Endothelial cell of umbilical vein (primary cell): ENCODE measurements at regions not wholly inside any gene's neighbourhood (a gene's known extent, or its start where the extent isn't known, plus 50 kb on each side); places are given as distances from the start of the nearest gene placed in this dataset.

Experiments used
- BruUV-seq: library from RNA; stranded (reverse); fragments of 400-500 nt; replicated peaks from 2 replicates; lab custom pipeline; 2021; lab: Mats Ljungman, UMichigan
- CTCF ChIA-PET: fragments of 300-600, 350-600 bp; sonication (Branson Sonifier 250); formaldehyde crosslinking; loops from one replicate; lab custom pipeline; 2021; ENCODE audit warnings: antibody characterized with exemption, inconsistent platforms; lab: Charles Lee
- POLR2A ChIA-PET: fragments of 300-600, 350-600 bp; sonication (Branson Sonifier 250); formaldehyde crosslinking; loops from one replicate; lab custom pipeline; 2021; ENCODE audit warnings: antibody characterized with exemption, inconsistent platforms; lab: Charles Lee
- DNase-seq: peaks from one replicate; pipeline ENCODE4 v3.0.0-alpha.2; 2011; ENCODE audit warnings: low read depth, low spot score
- FAIRE-seq: peaks from 2 replicates; lab custom pipeline; 2011; peaks lifted over from hg19 to GRCh38; lab: Jason Lieb, UNC
- H2AFZ ChIP-seq: 2 replicates; pipeline ENCODE4 v1.6.0; 2012; ENCODE audit warnings: low read depth, low read length, control low read depth, inconsistent platforms
- H3K27ac ChIP-seq: 2 replicates; pipeline ENCODE4 v1.5.1; 2011; ENCODE audit warnings: low read depth, mild to moderate bottlenecking, control low read depth, low read length, moderate library complexity; ENCODE audit not compliant: insufficient read depth
- H3K27me3 ChIP-seq, 2 experiments: 2 replicates each; pipeline versions ENCODE4 v1.6.0 to v1.6.1; 2011; ENCODE audit warnings: low read length in 2 of 2, mixed read lengths in 1 of 2; ENCODE audit not compliant: control insufficient read depth in 2 of 2, insufficient read depth in 2 of 2
- H3K36me3 ChIP-seq, 2 experiments: 2 replicates in 1 of 2; 3 replicates in 1 of 2; pipeline ENCODE4 v1.5.1; 2011; ENCODE audit warnings: low read length in 2 of 2, mild to moderate bottlenecking in 1 of 2, moderate library complexity in 1 of 2; ENCODE audit not compliant: control insufficient read depth in 2 of 2, insufficient read depth in 2 of 2; ENCODE audit errors: extremely low read depth in 1 of 2
- H3K4me1 ChIP-seq: 3 replicates; pipeline ENCODE4 v1.5.1; 2011; ENCODE audit warnings: mild to moderate bottlenecking, low read length; ENCODE audit not compliant: control insufficient read depth, insufficient read depth; ENCODE audit errors: extremely low read depth
- H3K4me2 ChIP-seq: 2 replicates; pipeline ENCODE4 v1.6.1; 2011; ENCODE audit warnings: low read length, control low read depth, mixed read lengths; ENCODE audit not compliant: insufficient read depth
- H3K4me3 ChIP-seq, 3 experiments: fragments of 200-600 bp in 1 of 3; sonication (generic), shearing (Covaris generic) in 1 of 3; replicated peaks in 1 of 3; 2 replicates each; pipeline ENCODE4 v1.5.1; 2011 to 2016; ENCODE audit warnings: control low read depth in 3 of 3, low read length in 3 of 3, mild to moderate bottlenecking in 2 of 3, inconsistent platforms in 1 of 3, low read depth in 1 of 3, moderate library complexity in 1 of 3; ENCODE audit not compliant: insufficient read depth in 1 of 3
- H3K79me2 ChIP-seq: 2 replicates; pipeline ENCODE4 v1.6.0; 2012; ENCODE audit warnings: low read length, inconsistent platforms; ENCODE audit not compliant: control insufficient read depth, insufficient read depth
- H3K9ac ChIP-seq: replicated peaks from 2 replicates; pipeline ENCODE3; 2011; ENCODE audit warnings: low read length, control low read depth; ENCODE audit not compliant: insufficient read depth; ENCODE audit errors: extremely low read depth
- H3K9me1 ChIP-seq: replicated peaks from 3 replicates; pipeline ENCODE4 v1.6.0; 2011; ENCODE audit warnings: mild to moderate bottlenecking, low read length; ENCODE audit not compliant: control insufficient read depth, insufficient read depth; ENCODE audit errors: extremely low read depth
- H3K9me3 ChIP-seq: replicated peaks from 2 replicates; pipeline ENCODE4 v1.5.1; 2012; ENCODE audit warnings: low read length, inconsistent platforms; ENCODE audit not compliant: control insufficient read depth, insufficient read depth
- H4K20me1 ChIP-seq: replicated peaks from 2 replicates; pipeline ENCODE3; 2011; ENCODE audit warnings: mild to moderate bottlenecking, low read length; ENCODE audit not compliant: control insufficient read depth, insufficient read depth; ENCODE audit errors: extremely low read depth
- EZH2 ChIP-seq: IDR thresholded peaks from 2 replicates; pipeline ENCODE4 v1.6.1; 2012; ENCODE audit warnings: borderline replicate concordance, low read depth, mild to moderate bottlenecking, moderate library complexity, low read length, inconsistent platforms; ENCODE audit not compliant: severe bottlenecking
- FOS ChIP-seq: IDR thresholded peaks from 2 replicates; pipeline ENCODE4 v1.6.1; 2011; ENCODE audit warnings: mild to moderate bottlenecking, low read length, moderate library complexity, borderline replicate concordance; ENCODE audit not compliant: insufficient read depth
- GATA2 ChIP-seq: IDR thresholded peaks from 2 replicates; pipeline ENCODE4 v1.7.0; 2011; ENCODE audit warnings: low read depth, mild to moderate bottlenecking, moderate library complexity, mixed read lengths, low read length; ENCODE audit not compliant: insufficient read length, insufficient read depth
- JUN ChIP-seq: IDR thresholded peaks from 2 replicates; pipeline ENCODE4 v1.6.1; 2011; ENCODE audit warnings: borderline replicate concordance, low read depth; ENCODE audit not compliant: insufficient read length, insufficient read depth
- MYC ChIP-seq: IDR thresholded peaks from one replicate; pipeline ENCODE4 v1.6.1; 2011; ENCODE audit warnings: mild to moderate bottlenecking, low read depth, low read length
- POLR2A ChIP-seq: IDR thresholded peaks from 2 replicates; pipeline ENCODE4 v1.6.1; 2012; ENCODE audit warnings: low read depth, mild to moderate bottlenecking, control low read depth, low read length
- POLR2AphosphoS5 ChIP-seq: IDR thresholded peaks from 2 replicates; pipeline ENCODE4 v1.6.1; 2012; ENCODE audit warnings: low read depth, mild to moderate bottlenecking, control low read depth, low read length, moderate library complexity; ENCODE audit not compliant: insufficient read depth
- dilution Hi-C: fragments of 300-500 bp; cut with MboI; formaldehyde crosslinking; loops from one replicate; pipeline ENCODE4 v1.15.0; 2019; ENCODE audit warnings: low sequenced_read_pairs; ENCODE audit not compliant: extremely low pct_ligation_motif_present
- intact Hi-C: fragments of 100-400 bp; cut with micrococcal nuclease; formaldehyde crosslinking; loops from one replicate; pipeline ENCODE4 v1.10.0; 2022
- TF ChIP-seq, protein P1 (sequence below), 2 donors: IDR thresholded peaks; 1 replicate in 1 of 2; 2 replicates in 1 of 2; pipeline ENCODE4 v1.5.1; 2011; ENCODE audit warnings: low read length in 2 of 2, mild to moderate bottlenecking in 2 of 2, moderate library complexity in 2 of 2, control low read depth in 1 of 2, inconsistent platforms in 1 of 2, low read depth in 1 of 2; ENCODE audit not compliant: insufficient read depth in 1 of 2; ENCODE audit errors: extremely low read depth in 1 of 2
- TF ChIP-seq, protein P2 (sequence below): IDR thresholded peaks from 2 replicates; pipeline ENCODE4 v1.6.1; 2011; ENCODE audit not compliant: insufficient read depth, insufficient read length

DNA sequence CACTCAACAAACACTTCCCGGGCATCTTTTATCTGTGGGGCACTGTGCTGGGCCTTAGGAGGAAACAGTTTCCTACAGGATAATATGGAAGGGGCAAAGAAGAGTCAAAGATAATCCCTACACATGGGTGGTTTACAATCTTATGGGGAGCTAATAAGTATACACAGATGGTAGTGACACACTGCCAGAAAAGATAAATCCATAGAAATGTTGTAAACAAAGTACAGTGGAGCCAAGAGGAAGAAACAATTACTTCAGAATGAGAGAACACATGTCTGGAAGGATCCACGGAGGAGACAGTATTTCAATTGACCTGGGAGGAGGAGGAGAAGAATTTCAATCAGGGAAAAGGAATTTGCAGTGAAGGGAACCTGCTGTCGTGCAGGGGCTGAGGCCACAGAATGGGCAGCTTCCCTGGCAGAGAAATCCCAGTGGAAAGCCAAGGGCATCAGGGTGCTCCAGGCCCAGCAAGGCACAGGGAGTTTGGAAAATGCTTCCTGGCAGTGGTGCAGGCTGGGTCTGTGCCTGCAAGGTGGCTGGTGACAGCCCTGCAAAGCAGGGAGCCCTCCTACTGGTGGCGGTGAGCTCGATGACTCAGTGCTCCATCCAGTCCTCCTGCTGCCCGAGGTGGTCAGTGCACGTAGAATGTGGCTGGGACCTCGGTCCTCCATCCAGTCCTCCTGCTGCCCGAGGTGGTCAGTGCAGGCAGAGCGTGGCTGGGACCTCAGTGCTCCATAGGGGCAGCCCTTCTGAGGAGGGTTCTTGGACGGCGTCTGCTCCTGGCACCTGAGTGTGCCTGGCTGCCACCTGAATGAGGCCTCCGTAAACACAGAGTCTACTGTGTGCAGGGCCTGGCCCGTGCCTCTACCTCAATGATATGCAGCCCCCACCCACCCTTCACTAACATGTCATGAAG is 444.3 kb upstream of the B3GAT1 start:
- intact Hi-C loops: no loop called here
- Histone ChIP-seq H3K9ac (no peak overlapping the region), H4K20me1 (no peaks in the 10 kb centered on the region), H3K9me3 (no peaks in the 10 kb centered on the region), H3K4me1 (no peaks in the 10 kb centered on the region), H3K79me2 (no peaks in the 10 kb centered on the region), H3K4me3 (no peak overlapping the region), H3K4me2 (no peak overlapping the region), H3K27me3 (no peaks in the 10 kb centered on the region), H2AFZ (no peak overlapping the region), H3K36me3 (no peaks in the 10 kb centered on the region), H3K9me1 (no peaks in the 10 kb centered on the region), H3K27ac (no peak overlapping the region)
- TF ChIP-seq JUN (no peak), FOS (no peak), GATA2 (no peak), POLR2AphosphoS5 (no peak), POLR2A (no peak), MYC (no peak), EZH2 (no peak)
- TF ChIP-seq, protein P1, sequence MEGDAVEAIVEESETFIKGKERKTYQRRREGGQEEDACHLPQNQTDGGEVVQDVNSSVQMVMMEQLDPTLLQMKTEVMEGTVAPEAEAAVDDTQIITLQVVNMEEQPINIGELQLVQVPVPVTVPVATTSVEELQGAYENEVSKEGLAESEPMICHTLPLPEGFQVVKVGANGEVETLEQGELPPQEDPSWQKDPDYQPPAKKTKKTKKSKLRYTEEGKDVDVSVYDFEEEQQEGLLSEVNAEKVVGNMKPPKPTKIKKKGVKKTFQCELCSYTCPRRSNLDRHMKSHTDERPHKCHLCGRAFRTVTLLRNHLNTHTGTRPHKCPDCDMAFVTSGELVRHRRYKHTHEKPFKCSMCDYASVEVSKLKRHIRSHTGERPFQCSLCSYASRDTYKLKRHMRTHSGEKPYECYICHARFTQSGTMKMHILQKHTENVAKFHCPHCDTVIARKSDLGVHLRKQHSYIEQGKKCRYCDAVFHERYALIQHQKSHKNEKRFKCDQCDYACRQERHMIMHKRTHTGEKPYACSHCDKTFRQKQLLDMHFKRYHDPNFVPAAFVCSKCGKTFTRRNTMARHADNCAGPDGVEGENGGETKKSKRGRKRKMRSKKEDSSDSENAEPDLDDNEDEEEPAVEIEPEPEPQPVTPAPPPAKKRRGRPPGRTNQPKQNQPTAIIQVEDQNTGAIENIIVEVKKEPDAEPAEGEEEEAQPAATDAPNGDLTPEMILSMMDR (IDR thresholded peaks at IDR 0.05; ENCODE audit: extremely low read depth in 1 of 2, insufficient read depth in 1 of 2, low read depth in 1 of 2, low read length in 2 of 2): no peak
- TF ChIP-seq, protein P2, sequence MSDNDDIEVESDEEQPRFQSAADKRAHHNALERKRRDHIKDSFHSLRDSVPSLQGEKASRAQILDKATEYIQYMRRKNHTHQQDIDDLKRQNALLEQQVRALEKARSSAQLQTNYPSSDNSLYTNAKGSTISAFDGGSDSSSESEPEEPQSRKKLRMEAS: no peak
- CTCF ChIA-PET: no interaction called here
- dilution Hi-C loops: no loop called here
- POLR2A ChIA-PET: no interaction called here
- no TSS peak for BruUV-seq
- DNase-seq (no peak), FAIRE-seq (no peak)
